A549 (cell line): ENCODE measurements at regions not wholly inside any gene's neighbourhood (a gene's known extent, or its start where the extent isn't known, plus 50 kb on each side); places are given as distances from the start of the nearest gene placed in this dataset.

Source experiments
- BHLHE40 ChIP-seq: IDR thresholded peaks from 2 replicates; pipeline ENCODE4 v1.6.1; 2012; ENCODE audit warnings: low read depth, low read length, inconsistent platforms
- CEBPB ChIP-seq, 2 experiments: fragments of >200 bp in 1 of 2; sonication (Bioruptor Twin) in 1 of 2; formaldehyde crosslinking in 1 of 2; IDR thresholded peaks; 2 replicates each; pipeline ENCODE4 v1.6.1; 2012 to 2016
- JUN ChIP-seq, 2 experiments: fragments of >200 bp; sonication (Bioruptor Twin); formaldehyde crosslinking; IDR thresholded peaks; 2 replicates in 1 of 2; 3 replicates in 1 of 2; pipeline ENCODE4 v1.6.1; 2016 to 2017
- JUNB ChIP-seq: fragments of >200 bp; sonication (Bioruptor Twin); formaldehyde crosslinking; IDR thresholded peaks from 2 replicates; pipeline ENCODE4 v1.6.1; 2016
- MAZ ChIP-seq: fragments of 150-350 bp; IDR thresholded peaks from 2 replicates; pipeline ENCODE4 v1.6.1; 2014; ENCODE audit warnings: antibody characterized with exemption, low read depth, low read length, borderline replicate concordance
- MYC ChIP-seq: IDR thresholded peaks from 2 replicates; pipeline ENCODE4 v1.6.1; 2012; ENCODE audit warnings: mild to moderate bottlenecking, inconsistent platforms, low read length, improper control_type of control experiment, borderline replicate concordance
- NR3C1 ChIP-seq: fragments of >200 bp; sonication (Bioruptor Twin); formaldehyde crosslinking; IDR thresholded peaks from 3 replicates; pipeline ENCODE4 v1.6.1; 2017
- RAD21 ChIP-seq, 2 experiments: fragments of >200 bp in 1 of 2; sonication (Bioruptor Twin) in 1 of 2; formaldehyde crosslinking in 1 of 2; IDR thresholded peaks in 1 of 2; conservative IDR thresholded peaks in 1 of 2; 2 replicates in 1 of 2; 3 replicates in 1 of 2; pipeline ENCODE4 v1.6.1; 2012 to 2018; ENCODE audit warnings: inconsistent platforms in 1 of 2
- RFX5 ChIP-seq: fragments of 450-650 bp; IDR thresholded peaks from 2 replicates; pipeline ENCODE4 v1.7.1; 2014; ENCODE audit warnings: antibody characterized with exemption, mild to moderate bottlenecking, moderate library complexity
- SREBF2 ChIP-seq: fragments of 450-650 bp; IDR thresholded peaks from 2 replicates; pipeline ENCODE4 v1.6.1; 2014; ENCODE audit warnings: mild to moderate bottlenecking, moderate library complexity
- TF ChIP-seq, protein P1 (sequence below): fragments of >200 bp; sonication (Bioruptor Twin); formaldehyde crosslinking; IDR thresholded peaks from 3 replicates; pipeline ENCODE4 v1.5.1; 2016
- TF ChIP-seq, protein P2 (sequence below): IDR thresholded peaks from 2 replicates; pipeline ENCODE4 v1.6.1; 2012
- TF ChIP-seq, protein P3 (sequence below): fragments of 450-650 bp; IDR thresholded peaks from 2 replicates; pipeline ENCODE4 v1.6.1; 2014; ENCODE audit warnings: antibody characterized with exemption
- TF ChIP-seq, protein P4 (sequence below): fragments of >200 bp; sonication (Bioruptor Twin); formaldehyde crosslinking; IDR thresholded peaks from 3 replicates; pipeline ENCODE4 v1.6.1; 2016

DNA sequence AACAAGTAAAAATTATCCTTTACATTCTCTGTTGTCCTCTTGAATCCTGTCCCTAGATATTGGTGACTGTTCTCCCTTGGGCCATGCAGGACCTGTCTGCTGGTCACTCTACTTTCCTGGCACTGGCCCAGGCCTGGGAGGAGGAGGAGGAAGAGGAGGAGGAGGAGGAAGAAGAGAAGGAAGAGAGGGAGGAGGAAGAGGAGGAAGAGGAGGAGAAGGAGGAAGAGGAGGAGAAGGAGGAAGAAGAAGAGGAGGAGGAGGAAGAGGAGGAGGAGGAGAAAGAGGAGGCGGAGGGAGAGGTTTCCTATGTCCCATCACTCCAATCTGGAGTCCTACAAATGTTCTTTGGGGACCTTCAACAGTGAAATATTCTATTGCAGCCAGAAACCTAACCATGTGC lies 97.3 kb upstream of the NAMPT start:
- no peak for TF ChIP-seq JUNB
- TF ChIP-seq CEBPB (IDR thresholded peaks at IDR 0.05), result no peak
- no peak for TF ChIP-seq RFX5
- TF ChIP-seq, protein P1, sequence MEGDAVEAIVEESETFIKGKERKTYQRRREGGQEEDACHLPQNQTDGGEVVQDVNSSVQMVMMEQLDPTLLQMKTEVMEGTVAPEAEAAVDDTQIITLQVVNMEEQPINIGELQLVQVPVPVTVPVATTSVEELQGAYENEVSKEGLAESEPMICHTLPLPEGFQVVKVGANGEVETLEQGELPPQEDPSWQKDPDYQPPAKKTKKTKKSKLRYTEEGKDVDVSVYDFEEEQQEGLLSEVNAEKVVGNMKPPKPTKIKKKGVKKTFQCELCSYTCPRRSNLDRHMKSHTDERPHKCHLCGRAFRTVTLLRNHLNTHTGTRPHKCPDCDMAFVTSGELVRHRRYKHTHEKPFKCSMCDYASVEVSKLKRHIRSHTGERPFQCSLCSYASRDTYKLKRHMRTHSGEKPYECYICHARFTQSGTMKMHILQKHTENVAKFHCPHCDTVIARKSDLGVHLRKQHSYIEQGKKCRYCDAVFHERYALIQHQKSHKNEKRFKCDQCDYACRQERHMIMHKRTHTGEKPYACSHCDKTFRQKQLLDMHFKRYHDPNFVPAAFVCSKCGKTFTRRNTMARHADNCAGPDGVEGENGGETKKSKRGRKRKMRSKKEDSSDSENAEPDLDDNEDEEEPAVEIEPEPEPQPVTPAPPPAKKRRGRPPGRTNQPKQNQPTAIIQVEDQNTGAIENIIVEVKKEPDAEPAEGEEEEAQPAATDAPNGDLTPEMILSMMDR, result no peak
- TF ChIP-seq, protein P2, sequence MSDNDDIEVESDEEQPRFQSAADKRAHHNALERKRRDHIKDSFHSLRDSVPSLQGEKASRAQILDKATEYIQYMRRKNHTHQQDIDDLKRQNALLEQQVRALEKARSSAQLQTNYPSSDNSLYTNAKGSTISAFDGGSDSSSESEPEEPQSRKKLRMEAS, result no peak
- TF ChIP-seq, protein P3, sequence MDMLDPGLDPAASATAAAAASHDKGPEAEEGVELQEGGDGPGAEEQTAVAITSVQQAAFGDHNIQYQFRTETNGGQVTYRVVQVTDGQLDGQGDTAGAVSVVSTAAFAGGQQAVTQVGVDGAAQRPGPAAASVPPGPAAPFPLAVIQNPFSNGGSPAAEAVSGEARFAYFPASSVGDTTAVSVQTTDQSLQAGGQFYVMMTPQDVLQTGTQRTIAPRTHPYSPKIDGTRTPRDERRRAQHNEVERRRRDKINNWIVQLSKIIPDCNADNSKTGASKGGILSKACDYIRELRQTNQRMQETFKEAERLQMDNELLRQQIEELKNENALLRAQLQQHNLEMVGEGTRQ, result no peak
- TF ChIP-seq SREBF2, result no peak
- no peak for TF ChIP-seq BHLHE40
- no peak for TF ChIP-seq NR3C1
- TF ChIP-seq MAZ, result no peak
- TF ChIP-seq JUN (IDR thresholded peaks at IDR 0.05), result no peak
- TF ChIP-seq, protein P4, sequence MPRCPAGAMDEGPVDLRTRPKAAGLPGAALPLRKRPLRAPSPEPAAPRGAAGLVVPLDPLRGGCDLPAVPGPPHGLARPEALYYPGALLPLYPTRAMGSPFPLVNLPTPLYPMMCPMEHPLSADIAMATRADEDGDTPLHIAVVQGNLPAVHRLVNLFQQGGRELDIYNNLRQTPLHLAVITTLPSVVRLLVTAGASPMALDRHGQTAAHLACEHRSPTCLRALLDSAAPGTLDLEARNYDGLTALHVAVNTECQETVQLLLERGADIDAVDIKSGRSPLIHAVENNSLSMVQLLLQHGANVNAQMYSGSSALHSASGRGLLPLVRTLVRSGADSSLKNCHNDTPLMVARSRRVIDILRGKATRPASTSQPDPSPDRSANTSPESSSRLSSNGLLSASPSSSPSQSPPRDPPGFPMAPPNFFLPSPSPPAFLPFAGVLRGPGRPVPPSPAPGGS, result no peak
- TF ChIP-seq MYC, result no peak
- no peak for TF ChIP-seq RAD21 (conservative IDR thresholded peaks at IDR 0.05 in 1 of 2, IDR thresholded peaks at IDR 0.05 in 1 of 2)
